ENCODE measurements at regions not wholly inside any gene's neighbourhood (a gene's known extent, or its start where the extent isn't known, plus 50 kb on each side); places are given as distances from the start of the nearest gene placed in this dataset.

DNA sequence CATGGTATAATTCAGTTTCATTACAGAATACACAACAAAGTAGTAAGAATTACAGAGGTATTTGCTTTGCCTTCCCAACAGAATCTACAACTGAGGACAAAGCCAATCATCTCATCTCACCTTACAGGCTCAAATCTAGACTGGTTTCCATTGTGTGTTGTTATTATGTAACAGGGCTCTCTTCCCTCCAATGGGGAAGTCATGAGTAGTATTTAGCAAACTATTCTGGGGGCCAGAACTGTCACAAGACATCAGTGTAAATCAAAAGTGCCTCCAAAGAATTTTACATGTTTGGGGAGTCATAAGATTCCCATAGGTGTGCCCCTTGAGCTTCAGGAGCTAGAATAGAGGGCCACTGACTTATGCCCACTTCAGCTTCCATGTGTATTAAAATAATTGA lies 187.0 kb upstream of the EDNRB start:
- DNase-seq (ENCODE audit: low read depth): no peak
- H3K4me3 ChIP-seq (ENCODE audit: low read length): no peak overlapping the region
- no peak for TF ChIP-seq CTCF (IDR thresholded peaks at IDR 0.05; ENCODE audit: insufficient read depth, low read depth, low read length, missing control alignments)

DNA sequence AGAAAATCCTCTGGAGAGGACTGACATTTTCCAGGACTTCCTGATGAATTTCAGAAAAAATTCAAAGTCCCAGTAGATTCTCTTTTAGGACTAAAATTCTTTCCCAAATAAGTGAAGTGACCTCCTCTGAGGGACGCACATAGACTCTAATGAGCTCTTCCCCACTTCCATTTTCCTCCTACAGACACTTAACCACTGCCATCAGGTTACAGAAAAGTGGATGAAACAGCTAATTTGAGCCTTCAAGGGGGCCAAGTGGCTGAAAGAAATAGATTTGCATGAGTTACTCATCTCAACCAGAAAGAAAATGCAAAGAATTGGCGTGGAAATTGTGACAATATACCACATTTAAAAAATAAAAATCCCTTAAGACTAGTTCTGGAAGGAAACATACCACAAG lies 185.3 kb upstream of the EDNRB start:
- DNase-seq (ENCODE audit: low read depth): no peak
- H3K4me3 ChIP-seq (ENCODE audit: low read length): no peak overlapping the region
- TF ChIP-seq CTCF (IDR thresholded peaks at IDR 0.05; ENCODE audit: insufficient read depth, low read depth, low read length, missing control alignments): no peak

DNA sequence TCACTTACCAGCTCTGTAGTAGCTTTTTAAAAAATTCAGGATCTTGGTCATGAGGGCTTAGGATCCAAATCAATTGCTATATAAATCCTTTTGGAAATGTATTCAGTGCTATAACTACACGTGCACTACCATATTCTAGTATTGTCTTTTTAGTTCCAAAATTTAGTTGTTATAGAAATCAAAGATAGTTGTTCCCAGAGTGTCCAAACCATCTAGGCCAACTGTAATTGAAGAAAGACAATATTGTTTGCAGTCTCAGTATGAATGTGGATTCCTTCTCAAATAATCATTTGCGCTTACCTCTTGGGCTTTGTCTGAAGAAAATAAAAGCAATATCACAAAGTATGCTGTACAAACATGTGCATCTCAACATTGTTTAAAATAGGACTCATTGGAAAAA lies 184.1 kb upstream of the EDNRB start:
- TF ChIP-seq CTCF (IDR thresholded peaks at IDR 0.05; ENCODE audit: insufficient read depth, low read depth, low read length, missing control alignments): no peak
- H3K4me3 ChIP-seq (ENCODE audit: low read length): no peak overlapping the region
- DNase-seq (ENCODE audit: low read depth): no peak

GRCh38 chr13:78102121-78102677 lies 183.6 kb upstream of the EDNRB start:
- H3K4me3 ChIP-seq (ENCODE audit: low read length): no peak overlapping the region
- peak; percentile 28 for DNase-seq (ENCODE audit: low read depth)
- no peak for TF ChIP-seq CTCF (IDR thresholded peaks at IDR 0.05; ENCODE audit: insufficient read depth, low read depth, low read length, missing control alignments)

DNA sequence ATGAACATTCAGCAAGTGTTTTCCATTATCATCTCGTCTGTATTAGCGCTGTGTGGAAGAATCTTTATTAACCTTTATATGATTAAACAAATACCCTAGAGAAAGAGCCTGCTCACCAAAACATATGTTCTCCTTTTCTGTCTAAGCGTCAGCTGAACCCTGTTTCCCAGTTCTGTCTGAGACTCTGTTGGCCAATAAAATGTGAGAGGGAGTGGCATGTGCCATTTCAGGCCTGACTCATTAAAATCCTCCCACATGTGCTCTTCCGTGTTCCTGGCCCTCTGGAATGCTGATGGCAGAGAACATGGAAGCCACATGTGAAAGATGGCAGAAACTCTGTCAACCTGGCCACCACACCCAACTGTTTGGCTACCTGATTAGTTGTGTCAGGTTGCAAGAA lies 181.9 kb upstream of the EDNRB start:
- peak; percentile 9 for DNase-seq (ENCODE audit: low read depth)
- no peak for TF ChIP-seq CTCF (IDR thresholded peaks at IDR 0.05; ENCODE audit: insufficient read depth, low read depth, low read length, missing control alignments)
- no peak overlapping the region for H3K4me3 ChIP-seq (ENCODE audit: low read length)

DNA sequence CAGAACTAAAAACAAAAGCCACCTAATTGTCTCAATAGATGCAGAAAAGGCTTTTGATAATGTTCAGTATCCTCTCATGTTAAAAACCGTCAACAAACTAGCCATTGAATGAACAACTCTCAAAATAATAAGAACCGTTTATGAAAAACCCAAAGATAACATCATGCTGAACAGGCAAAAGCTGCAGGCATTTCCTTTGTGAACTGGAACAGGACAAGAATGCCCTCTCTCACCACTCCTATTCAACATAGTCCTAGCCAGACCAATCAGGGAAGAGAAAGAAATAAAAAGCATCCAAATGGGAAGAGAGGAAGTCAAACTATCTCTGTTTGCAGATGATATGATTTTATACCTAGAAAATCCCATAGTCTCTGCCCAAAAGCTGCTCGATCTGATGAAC lies 179.6 kb upstream of the EDNRB start:
- TF ChIP-seq CTCF (IDR thresholded peaks at IDR 0.05; ENCODE audit: insufficient read depth, low read depth, low read length, missing control alignments): no peak
- no peak for DNase-seq (ENCODE audit: low read depth)
- no peak overlapping the region for H3K4me3 ChIP-seq (ENCODE audit: low read length)

DNA sequence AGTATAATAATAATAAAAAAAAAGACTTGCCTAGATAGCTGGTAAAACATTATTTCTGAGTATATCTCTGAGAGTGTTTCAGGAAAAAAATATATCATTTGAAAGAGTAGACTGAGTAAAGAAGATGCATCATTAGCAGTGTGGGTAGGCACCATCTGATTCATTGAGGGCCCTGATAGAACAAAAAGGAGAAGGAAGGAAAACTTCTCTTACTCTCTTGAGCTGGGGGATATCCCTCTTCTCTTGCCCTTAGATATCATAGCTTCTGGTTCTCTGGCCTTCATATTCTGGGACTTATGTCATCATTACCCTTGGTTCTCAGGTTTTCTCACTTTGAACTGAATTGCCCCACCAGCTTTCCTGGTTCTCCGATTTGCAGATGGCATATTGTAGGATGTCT lies 177.6 kb upstream of the EDNRB start:
- TF ChIP-seq CTCF (IDR thresholded peaks at IDR 0.05; ENCODE audit: insufficient read depth, low read depth, low read length, missing control alignments): no peak
- DNase-seq (ENCODE audit: low read depth): no peak
- H3K4me3 ChIP-seq (ENCODE audit: low read length): no peak overlapping the region

All from epithelial cell of esophagus (primary cell).